ENCODE measurements at regions not wholly inside any gene's neighbourhood (a gene's known extent, or its start where the extent isn't known, plus 50 kb on each side); places are given as distances from the start of the nearest gene placed in this dataset.

- Histone ChIP-seq H3K9me3 (ENCODE audit: low read depth, low read length) (no peaks in the 10 kb centered on the region), H3K4me1 (ENCODE audit: insufficient read depth, low read length) (no peaks in the 10 kb centered on the region), H4K20me1 (ENCODE audit: insufficient read depth, low read length) (no peaks in the 10 kb centered on the region), H3K27me3 (ENCODE audit: insufficient read depth, low read length) (no peaks in the 10 kb centered on the region), H3K79me2 (ENCODE audit: insufficient read depth, low read length) (no peaks in the 10 kb centered on the region), H3K27ac (ENCODE audit: low read depth, low read length) (no peak overlapping the region), H3K4me3 (ENCODE audit: insufficient read depth, low read length) (no peak overlapping the region), H2AFZ (ENCODE audit: low read length) (no peak overlapping the region), H3K4me2 (ENCODE audit: insufficient read depth, low read length) (no peak overlapping the region), H3K36me3 (ENCODE audit: insufficient read depth, low read length) (no peaks in the 10 kb centered on the region)
- TF ChIP-seq CTCF (IDR thresholded peaks at IDR 0.05; ENCODE audit: extremely low read depth, low read depth, low read length): no peak
- DNase-seq (ENCODE audit: insufficient read length, low spot score, missing footprints): no peak
These were observed 309.0 kb upstream of the CHD6 start for GRCh38 chr20:41927189-41927588.

- H3K4me1 ChIP-seq (ENCODE audit: insufficient read depth, low read length): no peaks in the 10 kb centered on the region
- no peaks in the 10 kb centered on the region for H3K27me3 ChIP-seq (ENCODE audit: insufficient read depth, low read length)
- no peak for TF ChIP-seq CTCF (IDR thresholded peaks at IDR 0.05; ENCODE audit: extremely low read depth, low read depth, low read length)
- no peaks in the 10 kb centered on the region for H3K9me3 ChIP-seq (ENCODE audit: low read depth, low read length)
- no peak overlapping the region for H3K4me2 ChIP-seq (ENCODE audit: insufficient read depth, low read length)
- no peaks in the 10 kb centered on the region for H4K20me1 ChIP-seq (ENCODE audit: insufficient read depth, low read length)
- H2AFZ ChIP-seq (ENCODE audit: low read length): no peak overlapping the region
- no peak overlapping the region for H3K4me3 ChIP-seq (ENCODE audit: insufficient read depth, low read length)
- H3K27ac ChIP-seq (ENCODE audit: low read depth, low read length): no peak overlapping the region
- no peaks in the 10 kb centered on the region for H3K36me3 ChIP-seq (ENCODE audit: insufficient read depth, low read length)
- H3K79me2 ChIP-seq (ENCODE audit: insufficient read depth, low read length): no peaks in the 10 kb centered on the region
- no peak for DNase-seq (ENCODE audit: insufficient read length, low spot score, missing footprints)
These were observed 307.3 kb upstream of the CHD6 start for GRCh38 chr20:41925476-41925875.

GRCh38 chr20:41923624-41924023 is 305.4 kb upstream of the CHD6 start:
- Histone ChIP-seq H3K9me3 (ENCODE audit: low read depth, low read length) (no peaks in the 10 kb centered on the region), H3K27ac (ENCODE audit: low read depth, low read length) (no peak overlapping the region), H3K4me1 (ENCODE audit: insufficient read depth, low read length) (no peaks in the 10 kb centered on the region), H3K27me3 (ENCODE audit: insufficient read depth, low read length) (no peaks in the 10 kb centered on the region), H4K20me1 (ENCODE audit: insufficient read depth, low read length) (no peaks in the 10 kb centered on the region), H3K4me2 (ENCODE audit: insufficient read depth, low read length) (no peak overlapping the region), H3K4me3 (ENCODE audit: insufficient read depth, low read length) (no peak overlapping the region), H2AFZ (ENCODE audit: low read length) (no peak overlapping the region), H3K36me3 (ENCODE audit: insufficient read depth, low read length) (no peaks in the 10 kb centered on the region), H3K79me2 (ENCODE audit: insufficient read depth, low read length) (no peaks in the 10 kb centered on the region)
- no peak for DNase-seq (ENCODE audit: insufficient read length, low spot score, missing footprints)
- TF ChIP-seq CTCF (IDR thresholded peaks at IDR 0.05; ENCODE audit: extremely low read depth, low read depth, low read length): no peak

GRCh38 chr20:41913146-41913545 is 295.0 kb upstream of the CHD6 start:
- Histone ChIP-seq H3K4me1 (ENCODE audit: insufficient read depth, low read length) (no peaks in the 10 kb centered on the region), H3K4me2 (ENCODE audit: insufficient read depth, low read length) (no peak overlapping the region), H3K27me3 (ENCODE audit: insufficient read depth, low read length) (no peaks in the 10 kb centered on the region), H3K79me2 (ENCODE audit: insufficient read depth, low read length) (no peaks in the 10 kb centered on the region), H2AFZ (ENCODE audit: low read length) (no peak overlapping the region), H4K20me1 (ENCODE audit: insufficient read depth, low read length) (no peaks in the 10 kb centered on the region), H3K4me3 (ENCODE audit: insufficient read depth, low read length) (no peak overlapping the region), H3K27ac (ENCODE audit: low read depth, low read length) (no peak overlapping the region), H3K9me3 (ENCODE audit: low read depth, low read length) (peaks cover 3% of the 10 kb centered on the region), H3K36me3 (ENCODE audit: insufficient read depth, low read length) (no peaks in the 10 kb centered on the region)
- no peak for DNase-seq (ENCODE audit: insufficient read length, low spot score, missing footprints)
- TF ChIP-seq CTCF (IDR thresholded peaks at IDR 0.05; ENCODE audit: extremely low read depth, low read depth, low read length): no peak
